Chondrocyte (in vitro differentiated cells): ENCODE measurements at regions not wholly inside any gene's neighbourhood (a gene's known extent, or its start where the extent isn't known, plus 50 kb on each side); places are given as distances from the start of the nearest gene placed in this dataset.
"Not testable (repeated sequence)": the region's sequence is repeated elsewhere in the genome, so short reads cannot be mapped to it uniquely, and the experiment has no call there.

Experiments used
- DNase-seq: peaks from one replicate; pipeline ENCODE4 v3.0.0; 2021; ENCODE audit warnings: mixed read lengths, low spot score
- H3K27ac Mint-ChIP-seq: one replicate; pipeline ENCODE4 v1.8.0; 2021; ENCODE audit warnings: mild to moderate bottlenecking, moderate library complexity, mixed read lengths; ENCODE audit not compliant: unreplicated experiment
- H3K27me3 Mint-ChIP-seq: 2 replicates; pipeline ENCODE4 v1.8.0; 2021; ENCODE audit warnings: low read depth, mixed read lengths
- H3K36me3 Mint-ChIP-seq: 2 replicates; pipeline ENCODE4 v1.8.0; 2021; ENCODE audit warnings: low read depth, mixed read lengths
- H3K4me1 Mint-ChIP-seq: 2 replicates; pipeline ENCODE4 v1.8.0; 2021; ENCODE audit warnings: low read depth, mild to moderate bottlenecking, mixed read lengths
- H3K4me3 Mint-ChIP-seq: one replicate; pipeline ENCODE4 v1.8.0; 2021; ENCODE audit warnings: mild to moderate bottlenecking, moderate library complexity, mixed read lengths; ENCODE audit not compliant: unreplicated experiment
- H3K9me3 Mint-ChIP-seq: 2 replicates; pipeline ENCODE4 v1.8.0; 2021; ENCODE audit warnings: low read depth, mixed read lengths
- TF ChIP-seq, protein P1 (sequence below): fragments of 200-600 bp; sonication (generic); IDR thresholded peaks from 2 replicates; pipeline ENCODE4 v1.5.0; 2021; ENCODE audit warnings: antibody characterized with exemption, mild to moderate bottlenecking, moderate library complexity

DNA sequence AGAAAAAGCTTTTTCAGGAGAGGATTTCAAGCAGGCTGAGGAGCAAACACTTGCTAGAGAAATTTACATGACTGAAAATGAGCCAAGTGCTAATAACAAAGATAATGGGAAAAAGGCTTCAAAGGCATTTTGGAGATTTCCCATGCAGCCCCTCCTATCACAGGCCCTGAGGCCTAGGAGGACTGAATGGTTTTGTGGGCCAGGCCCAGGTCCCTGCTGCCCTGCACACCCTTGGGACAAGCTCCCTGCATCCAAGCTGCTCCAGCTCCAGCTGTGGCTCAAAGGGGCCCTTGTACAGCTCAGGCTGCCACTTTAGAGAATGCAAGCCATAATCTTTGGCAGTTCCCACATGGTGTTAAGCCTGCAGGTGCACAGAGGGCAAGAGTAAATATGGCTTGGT, 154.0 kb upstream of the LMNTD1 start:
- H3K4me1 Mint-ChIP-seq, result peaks cover 6% of the 10 kb centered on the region
- no peak for DNase-seq
- no peak overlapping the region for H3K4me3 Mint-ChIP-seq

DNA sequence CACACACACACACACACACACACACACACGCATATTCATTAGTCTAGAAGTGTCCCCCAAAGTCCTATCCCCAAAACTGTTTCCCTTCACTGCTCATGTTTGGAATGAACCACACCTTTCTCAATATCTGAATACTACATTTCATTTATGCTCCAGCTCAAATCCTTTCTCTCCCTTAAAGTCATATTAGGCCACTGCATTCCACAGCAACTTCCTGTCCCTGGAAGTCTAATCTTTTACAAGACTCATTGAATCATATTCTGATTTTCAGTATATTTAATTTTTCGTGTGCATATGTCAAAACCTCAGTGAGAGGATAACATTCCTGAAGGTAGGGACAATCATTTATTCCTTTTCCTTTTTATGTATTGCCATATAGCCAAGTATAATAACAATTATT, 155.6 kb upstream of the LMNTD1 start:
- no peak for DNase-seq
- H3K36me3 Mint-ChIP-seq, result peaks cover 3% of the 10 kb centered on the region
- H3K27ac Mint-ChIP-seq, result no peak overlapping the region
- no peaks in the 10 kb centered on the region for H3K27me3 Mint-ChIP-seq
- no peak overlapping the region for H3K4me3 Mint-ChIP-seq
- peaks cover 6% of the 10 kb centered on the region for H3K4me1 Mint-ChIP-seq
- peaks cover 14% of the 10 kb centered on the region for H3K9me3 Mint-ChIP-seq
- TF ChIP-seq, protein P1, sequence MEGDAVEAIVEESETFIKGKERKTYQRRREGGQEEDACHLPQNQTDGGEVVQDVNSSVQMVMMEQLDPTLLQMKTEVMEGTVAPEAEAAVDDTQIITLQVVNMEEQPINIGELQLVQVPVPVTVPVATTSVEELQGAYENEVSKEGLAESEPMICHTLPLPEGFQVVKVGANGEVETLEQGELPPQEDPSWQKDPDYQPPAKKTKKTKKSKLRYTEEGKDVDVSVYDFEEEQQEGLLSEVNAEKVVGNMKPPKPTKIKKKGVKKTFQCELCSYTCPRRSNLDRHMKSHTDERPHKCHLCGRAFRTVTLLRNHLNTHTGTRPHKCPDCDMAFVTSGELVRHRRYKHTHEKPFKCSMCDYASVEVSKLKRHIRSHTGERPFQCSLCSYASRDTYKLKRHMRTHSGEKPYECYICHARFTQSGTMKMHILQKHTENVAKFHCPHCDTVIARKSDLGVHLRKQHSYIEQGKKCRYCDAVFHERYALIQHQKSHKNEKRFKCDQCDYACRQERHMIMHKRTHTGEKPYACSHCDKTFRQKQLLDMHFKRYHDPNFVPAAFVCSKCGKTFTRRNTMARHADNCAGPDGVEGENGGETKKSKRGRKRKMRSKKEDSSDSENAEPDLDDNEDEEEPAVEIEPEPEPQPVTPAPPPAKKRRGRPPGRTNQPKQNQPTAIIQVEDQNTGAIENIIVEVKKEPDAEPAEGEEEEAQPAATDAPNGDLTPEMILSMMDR, result no peak

More for the DNA sequence above, 154.0 kb upstream of the LMNTD1 start:
- TF ChIP-seq, protein P1, result no peak
- Mint-ChIP-seq H3K27ac (no peak overlapping the region), H3K36me3 (peaks cover 8% of the 10 kb centered on the region), H3K27me3 (no peaks in the 10 kb centered on the region), H3K9me3 (peaks cover 22% of the 10 kb centered on the region)

DNA sequence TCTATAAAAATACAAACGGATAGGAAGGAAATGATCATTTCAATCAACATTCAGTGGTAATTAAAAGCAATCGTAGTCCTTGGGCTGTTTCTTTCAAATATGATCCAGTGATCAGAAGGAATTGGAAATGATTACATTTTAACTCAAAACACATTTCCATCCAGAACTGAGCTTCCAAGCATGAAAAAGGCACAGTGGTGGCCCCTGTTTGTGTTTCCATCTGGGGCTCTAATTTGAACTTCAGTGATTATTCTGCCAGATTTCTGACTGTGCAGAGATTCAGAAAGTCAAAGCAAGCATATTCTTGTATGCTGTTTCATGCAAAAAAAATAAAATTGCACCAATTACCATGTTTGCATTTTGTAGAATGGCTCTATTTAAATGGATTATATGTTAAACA, 157.0 kb upstream of the LMNTD1 start:
- peaks cover 14% of the 10 kb centered on the region for H3K9me3 Mint-ChIP-seq
- H3K27me3 Mint-ChIP-seq, result no peaks in the 10 kb centered on the region
- H3K27ac Mint-ChIP-seq, result no peak overlapping the region
- H3K4me3 Mint-ChIP-seq, result no peak overlapping the region
- DNase-seq, result no peak
- TF ChIP-seq, protein P1, result no peak
- H3K36me3 Mint-ChIP-seq, result peaks cover 3% of the 10 kb centered on the region
- peaks cover 6% of the 10 kb centered on the region for H3K4me1 Mint-ChIP-seq

DNA sequence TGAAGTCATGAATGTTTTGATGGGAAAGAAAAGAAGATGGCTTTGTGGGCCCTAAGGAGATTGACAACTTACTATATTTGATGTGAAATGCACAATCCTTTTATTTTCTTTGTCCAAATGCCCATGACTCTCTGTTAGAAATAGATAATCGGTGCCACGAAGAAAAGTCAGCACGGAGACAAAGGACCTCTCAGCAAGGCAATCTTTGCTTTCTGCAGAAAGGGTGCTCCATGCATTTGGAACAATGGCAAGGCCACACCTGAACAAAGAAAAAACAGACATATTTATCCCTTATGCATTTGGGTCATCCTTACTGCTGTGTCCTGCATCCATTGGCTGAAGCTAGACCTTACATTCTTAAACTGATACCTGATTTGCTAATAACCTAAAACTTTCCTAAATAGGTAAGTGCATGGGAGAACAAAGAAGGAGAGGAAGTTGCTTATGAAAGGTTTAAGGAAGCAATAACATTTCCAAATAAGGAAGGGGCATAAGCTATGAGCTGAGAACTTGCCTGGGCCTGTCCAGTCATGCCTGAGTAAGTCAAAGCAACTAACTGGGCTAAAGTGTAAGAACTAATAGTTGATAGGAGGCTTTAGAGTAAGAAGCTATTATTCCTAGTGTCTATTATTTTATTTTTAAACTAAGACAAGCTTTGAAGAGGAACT, 158.0 kb upstream of the LMNTD1 start:
- not testable (repeated sequence) for H3K4me1 Mint-ChIP-seq, H3K4me3 Mint-ChIP-seq, H3K36me3 Mint-ChIP-seq, DNase-seq, H3K27me3 Mint-ChIP-seq
- peaks cover 14% of the 10 kb centered on the region for H3K9me3 Mint-ChIP-seq
- peak overlapping the region; percentile 8 for H3K27ac Mint-ChIP-seq

DNA sequence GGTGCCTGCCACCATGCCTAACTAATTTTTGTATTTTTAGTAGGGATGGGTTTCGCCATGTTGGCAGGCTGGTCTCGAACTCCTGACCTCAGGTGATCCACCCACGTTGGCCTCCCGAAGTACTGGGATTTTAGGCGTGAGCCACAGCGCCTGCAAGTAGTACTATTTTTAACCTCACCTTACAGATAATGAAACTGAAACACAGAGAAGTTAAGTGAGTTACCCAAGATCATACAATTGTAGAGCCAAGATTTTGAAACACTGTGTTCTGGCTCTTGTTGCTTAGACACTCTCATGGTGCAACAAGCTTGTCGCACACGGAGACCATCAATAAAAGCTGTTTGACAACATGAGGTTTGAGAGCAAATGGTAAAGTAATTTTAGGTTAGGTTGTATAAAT, 159.1 kb upstream of the LMNTD1 start:
- H3K27me3 Mint-ChIP-seq, result no peaks in the 10 kb centered on the region
- H3K27ac Mint-ChIP-seq, result no peak overlapping the region
- TF ChIP-seq, protein P1, result no peak
- no peak for DNase-seq
- no peaks in the 10 kb centered on the region for H3K36me3 Mint-ChIP-seq
- peaks cover 6% of the 10 kb centered on the region for H3K4me1 Mint-ChIP-seq
- no peak overlapping the region for H3K4me3 Mint-ChIP-seq
- peaks cover 7% of the 10 kb centered on the region for H3K9me3 Mint-ChIP-seq

DNA sequence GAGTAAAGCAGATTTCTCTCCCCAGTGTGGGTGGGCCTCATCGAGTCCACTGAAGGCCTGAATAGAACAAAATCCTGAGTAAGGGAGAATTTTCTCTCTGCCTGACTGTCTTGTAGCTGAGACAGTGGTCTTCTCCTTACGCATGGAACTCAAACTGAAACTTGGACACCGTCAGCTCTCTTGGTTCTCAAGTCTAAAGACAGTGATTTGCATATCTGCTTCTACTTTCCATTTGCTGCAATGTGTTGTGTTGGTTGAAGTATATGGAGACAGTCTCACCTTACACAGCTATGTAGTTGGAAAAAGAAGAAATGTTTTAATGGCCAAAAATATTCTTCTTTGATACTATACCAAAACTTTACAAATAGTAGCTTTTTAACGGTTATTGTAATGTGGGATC, 160.2 kb upstream of the LMNTD1 start:
- no peak for DNase-seq
- H3K9me3 Mint-ChIP-seq, result peaks cover 7% of the 10 kb centered on the region
- no peaks in the 10 kb centered on the region for H3K27me3 Mint-ChIP-seq
- no peaks in the 10 kb centered on the region for H3K36me3 Mint-ChIP-seq
- peaks cover 6% of the 10 kb centered on the region for H3K4me1 Mint-ChIP-seq
- H3K27ac Mint-ChIP-seq, result no peak overlapping the region
- TF ChIP-seq, protein P1, result no peak
- H3K4me3 Mint-ChIP-seq, result no peak overlapping the region
